ENCODE measurements at regions not wholly inside any gene's neighbourhood (a gene's known extent, or its start where the extent isn't known, plus 50 kb on each side); places are given as distances from the start of the nearest gene placed in this dataset.
"Not testable (repeated sequence)": the region's sequence is repeated elsewhere in the genome, so short reads cannot be mapped to it uniquely, and the experiment has no call there.

- DNase-seq (ENCODE audit: low spot score) = no peak
These were observed 416.5 kb upstream of the ZEB2 start for GRCh38 chr2:144936442-144936841.

- no peak for DNase-seq (ENCODE audit: low spot score)
These were observed 415.8 kb upstream of the ZEB2 start for GRCh38 chr2:144935736-144936135.

- no peak for DNase-seq (ENCODE audit: low spot score)
These were observed 415.3 kb upstream of the ZEB2 start for GRCh38 chr2:144935191-144935590.

GRCh38 chr2:144931960-144932359 lies 412.0 kb upstream of the ZEB2 start:
- DNase-seq (ENCODE audit: low spot score) = no peak

GRCh38 chr2:144931480-144931879 lies 411.6 kb upstream of the ZEB2 start:
- DNase-seq (ENCODE audit: low spot score) = no peak

GRCh38 chr2:144927429-144927828 lies 407.5 kb upstream of the ZEB2 start:
- no peak for DNase-seq (ENCODE audit: low spot score)

- DNase-seq (ENCODE audit: low spot score) = no peak
These were observed 406.0 kb upstream of the ZEB2 start for GRCh38 chr2:144925886-144926285.

- DNase-seq (ENCODE audit: low spot score) = no peak
These were observed 404.9 kb upstream of the ZEB2 start for GRCh38 chr2:144924827-144925226.

GRCh38 chr2:144922519-144922918 lies 402.6 kb upstream of the ZEB2 start:
- no peak for DNase-seq (ENCODE audit: low spot score)

GRCh38 chr2:144920755-144921530 lies 401.0 kb upstream of the ZEB2 start:
- DNase-seq (ENCODE audit: low spot score) = no peak

- DNase-seq (ENCODE audit: low spot score) = no peak
These were observed 394.9 kb upstream of the ZEB2 start for GRCh38 chr2:144914622-144915318.

- DNase-seq (ENCODE audit: low spot score) = no peak
These were observed 394.2 kb upstream of the ZEB2 start for GRCh38 chr2:144914113-144914512.

- no peak for DNase-seq (ENCODE audit: low spot score)
These were observed 392.3 kb upstream of the ZEB2 start for GRCh38 chr2:144912206-144912605.

- no peak for DNase-seq (ENCODE audit: low spot score)
These were observed 386.0 kb upstream of the ZEB2 start for GRCh38 chr2:144905956-144906355.

GRCh38 chr2:144904612-144905011 lies 384.7 kb upstream of the ZEB2 start:
- no peak for DNase-seq (ENCODE audit: low spot score)

- not testable (repeated sequence) for DNase-seq (ENCODE audit: low spot score)
These were observed 383.1 kb upstream of the ZEB2 start for GRCh38 chr2:144903045-144903444.

- not testable (repeated sequence) for DNase-seq (ENCODE audit: low spot score)
These were observed 381.5 kb upstream of the ZEB2 start for GRCh38 chr2:144901386-144901785.

GRCh38 chr2:144896341-144896740 lies 376.4 kb upstream of the ZEB2 start:
- DNase-seq (ENCODE audit: low spot score) = no peak

GRCh38 chr2:144894612-144895599 lies 375.0 kb upstream of the ZEB2 start:
- DNase-seq (ENCODE audit: low spot score) = no peak

GRCh38 chr2:144893464-144893863 lies 373.5 kb upstream of the ZEB2 start:
- DNase-seq (ENCODE audit: low spot score) = no peak

GRCh38 chr2:144890828-144891227 lies 370.9 kb upstream of the ZEB2 start:
- DNase-seq (ENCODE audit: low spot score) = no peak

- no peak for DNase-seq (ENCODE audit: low spot score)
These were observed 369.4 kb upstream of the ZEB2 start for GRCh38 chr2:144889348-144889747.

Measured in hematopoietic multipotent progenitor cell treated with erythropoietin and hydrocortisone succinate and interleukin-3 and kit ligand, for 15 days (in vitro differentiated cells).